ENCODE measurements at regions not wholly inside any gene's neighbourhood (a gene's known extent, or its start where the extent isn't known, plus 50 kb on each side); places are given as distances from the start of the nearest gene placed in this dataset.

GRCh38 chr22:48154943-48155240 is 1392.4 kb downstream of the TBC1D22A start:
- TF ChIP-seq EZH2phosphoT487 (IDR thresholded peaks at IDR 0.05; ENCODE audit: insufficient read depth, low read depth) (no peak), EZH2 (IDR thresholded peaks at IDR 0.05; ENCODE audit: insufficient read depth, poor library complexity, severe bottlenecking) (no peak)
- Histone ChIP-seq H2AFZ (no peak overlapping the region), H3F3A (ENCODE audit: insufficient read depth) (no peaks in the 10 kb centered on the region), H3K9me2 (ENCODE audit: insufficient read depth) (no peaks in the 10 kb centered on the region), H3K4me1 (ENCODE audit: insufficient read depth) (no peaks in the 10 kb centered on the region), H3K27ac (no peak overlapping the region), H3K4me2 (ENCODE audit: unreplicated experiment) (no peak overlapping the region), H3K79me2 (ENCODE audit: insufficient read depth) (no peaks in the 10 kb centered on the region), H3K9ac (no peak overlapping the region), H3K36me3 (ENCODE audit: low read depth) (no peaks in the 10 kb centered on the region), H3K9me3 (ENCODE audit: low read depth) (no peaks in the 10 kb centered on the region), H3K27me3 (replicated peaks; ENCODE audit: insufficient read depth) (no peaks in the 10 kb centered on the region), H4K20me1 (ENCODE audit: insufficient read depth) (no peaks in the 10 kb centered on the region), H3K4me3 (no peak overlapping the region)
- WGBS, 2 experiments (ENCODE audit: low coverage in 1 of 2, low lambda C conversion rate in 2 of 2, missing lambda C conversion rate in 2 of 2), result 34 to 37% methylated on average over 8 of the region's 8 CpGs
- no peak for DNase-seq
- in situ Hi-C loops (cut with MboI), result no loop called here

DNA sequence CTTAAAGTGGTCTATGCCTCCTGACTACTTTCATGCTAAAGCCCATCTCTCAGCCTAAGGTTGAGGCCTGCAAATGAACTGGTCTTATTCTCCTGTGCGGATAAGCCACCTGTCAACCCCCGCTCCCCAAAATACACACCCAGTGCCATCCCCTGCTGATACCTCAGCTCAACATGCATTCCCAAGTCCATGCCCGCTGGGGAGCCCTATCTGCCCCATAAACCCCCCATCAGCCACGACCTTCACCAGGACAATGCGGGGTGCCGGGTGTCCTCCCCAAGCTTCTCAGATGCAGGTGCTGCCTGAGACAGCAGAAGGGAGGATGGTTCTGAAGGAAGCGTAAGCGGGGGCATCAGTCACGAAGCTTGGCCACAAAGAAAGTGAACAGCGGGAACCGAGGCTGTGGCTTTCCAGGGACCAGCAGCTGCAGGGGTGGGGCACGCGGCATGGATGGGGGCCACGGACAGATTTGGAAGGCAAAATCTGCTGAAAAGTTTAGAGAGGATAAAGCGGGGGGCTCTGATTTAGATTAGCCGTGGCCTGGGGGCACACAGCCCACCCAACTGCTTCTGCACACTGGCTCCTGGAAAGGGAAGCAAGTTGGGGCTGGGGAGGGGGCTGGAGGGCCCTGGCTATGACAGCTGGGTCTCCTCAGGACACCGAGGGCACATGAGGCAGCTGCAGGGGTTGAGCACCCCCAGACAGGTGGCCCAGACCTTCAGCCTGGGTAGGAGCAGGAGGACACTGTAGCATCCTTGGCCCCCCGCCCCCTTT is 1391.9 kb downstream of the TBC1D22A start:
- H3K27me3 ChIP-seq (replicated peaks; ENCODE audit: insufficient read depth), result no peaks in the 10 kb centered on the region
- no peak overlapping the region for H3K9ac ChIP-seq
- no peaks in the 10 kb centered on the region for H3F3A ChIP-seq (ENCODE audit: insufficient read depth)
- no peak overlapping the region for H3K27ac ChIP-seq
- H4K20me1 ChIP-seq (ENCODE audit: insufficient read depth), result no peaks in the 10 kb centered on the region
- H2AFZ ChIP-seq, result no peak overlapping the region
- H3K4me2 ChIP-seq (ENCODE audit: unreplicated experiment), result no peak overlapping the region
- no peak for DNase-seq
- H3K9me2 ChIP-seq (ENCODE audit: insufficient read depth), result no peaks in the 10 kb centered on the region
- no peak overlapping the region for H3K4me3 ChIP-seq
- WGBS, 2 experiments (ENCODE audit: low coverage in 1 of 2, low lambda C conversion rate in 2 of 2, missing lambda C conversion rate in 2 of 2), result 55 to 63% methylated on average over 18 of the region's 18 CpGs
- H3K36me3 ChIP-seq (ENCODE audit: low read depth), result no peaks in the 10 kb centered on the region
- TF ChIP-seq EZH2phosphoT487 (IDR thresholded peaks at IDR 0.05; ENCODE audit: insufficient read depth, low read depth), result no peak
- no peak for TF ChIP-seq EZH2 (IDR thresholded peaks at IDR 0.05; ENCODE audit: insufficient read depth, poor library complexity, severe bottlenecking)
- H3K4me1 ChIP-seq (ENCODE audit: insufficient read depth), result no peaks in the 10 kb centered on the region
- in situ Hi-C loops (cut with MboI), result no loop called here
- no peaks in the 10 kb centered on the region for H3K79me2 ChIP-seq (ENCODE audit: insufficient read depth)
- H3K9me3 ChIP-seq (ENCODE audit: low read depth), result no peaks in the 10 kb centered on the region

- Histone ChIP-seq H3K9me2 (ENCODE audit: insufficient read depth) (no peaks in the 10 kb centered on the region), H3K4me3 (no peak overlapping the region), H3F3A (ENCODE audit: insufficient read depth) (no peaks in the 10 kb centered on the region), H3K9me3 (ENCODE audit: low read depth) (no peaks in the 10 kb centered on the region), H4K20me1 (ENCODE audit: insufficient read depth) (no peaks in the 10 kb centered on the region), H3K79me2 (ENCODE audit: insufficient read depth) (no peaks in the 10 kb centered on the region), H3K4me2 (ENCODE audit: unreplicated experiment) (no peak overlapping the region), H3K4me1 (ENCODE audit: insufficient read depth) (no peaks in the 10 kb centered on the region), H2AFZ (no peak overlapping the region), H3K27ac (no peak overlapping the region), H3K9ac (no peak overlapping the region), H3K27me3 (replicated peaks; ENCODE audit: insufficient read depth) (no peaks in the 10 kb centered on the region), H3K36me3 (ENCODE audit: low read depth) (no peaks in the 10 kb centered on the region)
- WGBS, 2 experiments (ENCODE audit: low coverage in 1 of 2, low lambda C conversion rate in 2 of 2, missing lambda C conversion rate in 2 of 2), result 64 to 70% methylated on average over 10 of the region's 10 CpGs
- DNase-seq, result no peak
- TF ChIP-seq EZH2 (IDR thresholded peaks at IDR 0.05; ENCODE audit: insufficient read depth, poor library complexity, severe bottlenecking) (no peak), EZH2phosphoT487 (IDR thresholded peaks at IDR 0.05; ENCODE audit: insufficient read depth, low read depth) (no peak)
- in situ Hi-C loops (cut with MboI), result no loop called here
Observed at GRCh38 chr22:48153726-48154125, 1391.3 kb downstream of the TBC1D22A start.

GRCh38 chr22:48152916-48153315 is 1390.5 kb downstream of the TBC1D22A start:
- Histone ChIP-seq H3K79me2 (ENCODE audit: insufficient read depth) (no peaks in the 10 kb centered on the region), H3K9ac (no peak overlapping the region), H3K4me2 (ENCODE audit: unreplicated experiment) (no peak overlapping the region), H3K9me3 (ENCODE audit: low read depth) (no peaks in the 10 kb centered on the region), H2AFZ (no peak overlapping the region), H3K9me2 (ENCODE audit: insufficient read depth) (no peaks in the 10 kb centered on the region), H3K4me1 (ENCODE audit: insufficient read depth) (no peaks in the 10 kb centered on the region), H3K27me3 (replicated peaks; ENCODE audit: insufficient read depth) (no peaks in the 10 kb centered on the region), H3K4me3 (no peak overlapping the region), H3F3A (ENCODE audit: insufficient read depth) (no peaks in the 10 kb centered on the region), H3K36me3 (ENCODE audit: low read depth) (no peaks in the 10 kb centered on the region), H3K27ac (no peak overlapping the region), H4K20me1 (ENCODE audit: insufficient read depth) (no peaks in the 10 kb centered on the region)
- TF ChIP-seq EZH2phosphoT487 (IDR thresholded peaks at IDR 0.05; ENCODE audit: insufficient read depth, low read depth) (no peak), EZH2 (IDR thresholded peaks at IDR 0.05; ENCODE audit: insufficient read depth, poor library complexity, severe bottlenecking) (no peak)
- 58 to 59% methylated on average over 15 to 16 of the region's 16 CpGs for WGBS, 2 experiments (ENCODE audit: low coverage in 1 of 2, low lambda C conversion rate in 2 of 2, missing lambda C conversion rate in 2 of 2)
- in situ Hi-C loops (cut with MboI), result no loop called here
- DNase-seq, result no peak
